Esophagus (tissue), 2 donors: ENCODE measurements at regions not wholly inside any gene's neighbourhood (a gene's known extent, or its start where the extent isn't known, plus 50 kb on each side); places are given as distances from the start of the nearest gene placed in this dataset.
A peak's percentile ranks its signal among the peaks of the same experiment; 100 is the strongest.

Source experiments
- H3K27ac ChIP-seq, 2 donors: one replicate each; pipeline ENCODE4 v1.5.1; 2013; ENCODE audit warnings: low read depth in 2 of 2, mild to moderate bottlenecking in 2 of 2, inconsistent platforms in 1 of 2, low read length in 1 of 2, moderate library complexity in 1 of 2
- H3K27me3 ChIP-seq, 2 donors: one replicate each; pipeline ENCODE4 v1.6.1; 2013; ENCODE audit warnings: low read length in 2 of 2, control low read depth in 1 of 2, mild to moderate bottlenecking in 1 of 2; ENCODE audit not compliant: insufficient read depth in 2 of 2, control insufficient read depth in 1 of 2
- H3K36me3 ChIP-seq, 2 donors: one replicate each; pipeline ENCODE4 v1.6.1; 2013; ENCODE audit warnings: low read length in 1 of 2; ENCODE audit not compliant: control insufficient read depth in 2 of 2, insufficient read depth in 2 of 2
- H3K4me1 ChIP-seq, 2 donors: one replicate each; pipeline ENCODE4 v1.6.1; 2013; ENCODE audit warnings: low read length in 1 of 2; ENCODE audit not compliant: control insufficient read depth in 2 of 2, insufficient read depth in 2 of 2
- H3K4me3 ChIP-seq, 2 donors: one replicate each; pipeline ENCODE4 v1.5.1; 2013; ENCODE audit warnings: low read length in 2 of 2, mild to moderate bottlenecking in 2 of 2, low read depth in 1 of 2, moderate library complexity in 1 of 2
- H3K9me3 ChIP-seq, 2 donors: one replicate each; pipeline ENCODE4 v1.6.1; 2013; ENCODE audit warnings: mild to moderate bottlenecking in 2 of 2, low read depth in 1 of 2, low read length in 1 of 2, moderate library complexity in 1 of 2; ENCODE audit not compliant: control insufficient read depth in 2 of 2, insufficient read depth in 1 of 2
- WGBS, 2 donors: extraction: QIAGEN DNeasy Blood & Tissue Kit; methylation state at CpG; one replicate each; pipeline ENCODE4 v1.1.7; 2013; 5-methylcytosine and 5-hydroxymethylcytosine counted together
- donor health status: healthy with polysubstance abuse.
- donor health status: Bipolar disorder and iron deficiency.

DNA sequence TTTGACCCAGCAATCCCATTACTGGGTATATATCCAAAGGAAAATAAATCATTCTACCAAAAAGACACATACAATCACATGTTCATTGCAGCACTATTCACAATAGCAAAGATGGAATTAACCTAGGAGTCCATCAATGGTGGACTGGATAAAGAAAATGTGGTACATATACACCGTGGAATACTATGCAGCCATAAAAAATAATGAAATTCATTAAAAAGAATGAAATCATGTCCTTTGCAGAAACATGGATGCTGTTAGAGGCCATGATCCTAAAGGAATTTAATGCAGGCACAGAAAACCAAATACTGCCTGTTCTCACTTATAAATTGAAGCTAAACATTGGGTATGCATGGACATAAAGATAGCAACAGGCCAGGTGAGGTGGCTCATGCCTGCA lies 61.9 kb upstream of the BMP6 start:
- Histone ChIP-seq H3K9me3 (no peaks in the 10 kb centered on the region), H3K36me3 (no peaks in the 10 kb centered on the region), H3K27me3 (no peaks in the 10 kb centered on the region), H3K4me3 (no peak overlapping the region), H3K4me1 (no peaks in the 10 kb centered on the region), H3K27ac (no peak overlapping the region)
- 96 to 97% methylated on average over 1 of the region's 1 CpG for WGBS, 2 donors

DNA sequence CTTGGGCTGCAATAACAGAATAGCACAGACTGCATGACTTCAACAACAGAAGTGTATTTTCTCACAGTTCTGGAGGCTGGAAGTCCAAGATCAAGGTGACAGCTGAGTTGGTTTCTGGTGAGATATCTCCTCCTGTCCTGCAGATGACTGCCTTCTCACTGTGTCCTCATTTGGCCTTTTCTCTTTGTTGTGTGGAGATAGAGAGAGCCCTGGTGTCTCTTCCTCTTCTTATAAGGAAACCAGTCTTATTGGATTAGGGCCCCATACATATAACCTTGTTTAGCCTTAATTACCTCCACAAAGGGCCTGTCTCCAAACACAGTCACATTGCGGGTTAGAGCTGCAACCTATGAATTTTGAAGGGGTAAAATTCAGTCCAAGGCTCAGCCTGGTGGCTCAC lies 57.0 kb upstream of the BMP6 start:
- Histone ChIP-seq H3K4me1 (peaks cover 5 to 6% of the 10 kb centered on the region in 2 donors), H3K9me3 (no peaks in the 10 kb centered on the region), H3K4me3 (no peak overlapping the region), H3K27ac (no peak overlapping the region), H3K36me3 (no peaks in the 10 kb centered on the region), H3K27me3 (no peaks in the 10 kb centered on the region)
- 91% methylated on average over 1 of the region's 1 CpG for WGBS, 2 donors

DNA sequence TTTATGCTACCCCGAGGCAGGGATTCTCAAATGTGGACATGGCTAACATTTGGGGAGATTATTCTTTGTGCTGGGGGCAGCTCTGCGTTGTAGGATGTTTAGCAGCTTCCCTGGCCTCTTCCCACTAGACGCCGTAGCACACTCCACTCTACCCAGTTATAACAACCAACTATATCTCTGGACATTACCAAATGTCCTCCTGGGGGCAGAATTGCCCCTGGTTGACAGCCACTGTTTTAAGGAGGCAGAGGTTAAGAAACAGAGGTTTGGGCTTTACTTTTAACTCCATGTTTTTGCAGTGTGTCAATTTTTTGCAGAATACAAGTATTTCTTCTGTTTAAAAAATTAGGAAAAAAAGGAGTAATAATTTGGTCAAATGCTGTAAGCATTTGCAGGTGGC lies 56.2 kb upstream of the BMP6 start:
- Histone ChIP-seq H3K36me3 (no peaks in the 10 kb centered on the region), H3K9me3 (no peaks in the 10 kb centered on the region), H3K27me3 (no peaks in the 10 kb centered on the region), H3K27ac (no peak overlapping the region), H3K4me1 (peaks cover 5 to 6% of the 10 kb centered on the region in 2 donors), H3K4me3 (no peak overlapping the region)
- 86 to 92% methylated on average over 4 of the region's 4 CpGs for WGBS, 2 donors

DNA sequence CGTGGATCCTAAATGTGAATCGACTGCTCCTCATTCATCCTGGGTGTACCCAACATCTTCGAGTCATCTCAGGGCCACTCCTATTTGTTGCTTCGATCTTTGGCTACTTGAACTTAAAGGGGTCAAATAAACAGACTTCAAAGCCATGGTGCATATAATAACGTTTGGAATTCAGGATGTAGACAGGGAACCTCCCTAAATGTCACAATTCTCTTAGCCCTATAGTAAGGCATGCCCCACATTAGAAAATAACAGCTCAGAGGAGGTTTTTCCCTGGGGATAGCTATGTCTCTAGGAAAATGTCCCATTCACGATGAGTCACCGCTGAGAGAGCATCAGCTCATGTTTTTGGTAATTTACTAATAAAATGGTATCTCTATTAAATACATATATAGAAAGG lies 54.8 kb upstream of the BMP6 start:
- H3K27ac ChIP-seq, result no peak overlapping the region
- H3K9me3 ChIP-seq, result no peaks in the 10 kb centered on the region
- no peaks in the 10 kb centered on the region for H3K27me3 ChIP-seq
- H3K4me1 ChIP-seq, result peaks cover 5 to 6% of the 10 kb centered on the region in 2 donors
- 54 to 55% methylated on average over 7 of the region's 7 CpGs for WGBS, 2 donors
- no peak overlapping the region for H3K4me3 ChIP-seq
- H3K36me3 ChIP-seq, result no peaks in the 10 kb centered on the region

DNA sequence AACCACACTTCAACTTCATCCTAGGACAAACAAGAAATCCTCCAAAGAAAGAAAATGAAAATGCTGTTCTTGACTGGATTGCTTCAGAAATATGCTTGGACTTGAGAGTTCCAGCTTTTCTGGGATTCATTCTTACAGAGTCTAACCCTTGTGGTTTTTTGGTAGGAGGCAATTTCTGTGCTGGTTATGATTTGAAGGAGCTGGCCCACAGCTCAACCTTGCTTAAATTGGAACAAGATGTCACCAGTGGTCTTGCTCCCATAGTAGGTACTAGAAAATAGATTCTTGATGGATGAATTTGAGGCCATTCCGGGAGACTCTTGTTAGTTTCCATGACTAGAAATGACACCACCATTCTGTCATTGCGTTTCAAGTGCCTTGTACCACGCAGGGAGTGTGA lies 54.3 kb upstream of the BMP6 start:
- Histone ChIP-seq H3K4me3 (no peak overlapping the region), H3K36me3 (no peaks in the 10 kb centered on the region), H3K27me3 (no peaks in the 10 kb centered on the region), H3K4me1 (peaks cover 5 to 6% of the 10 kb centered on the region in 2 donors), H3K27ac (no peak overlapping the region), H3K9me3 (no peaks in the 10 kb centered on the region)
- 82 to 83% methylated on average over 3 of the region's 3 CpGs for WGBS, 2 donors

DNA sequence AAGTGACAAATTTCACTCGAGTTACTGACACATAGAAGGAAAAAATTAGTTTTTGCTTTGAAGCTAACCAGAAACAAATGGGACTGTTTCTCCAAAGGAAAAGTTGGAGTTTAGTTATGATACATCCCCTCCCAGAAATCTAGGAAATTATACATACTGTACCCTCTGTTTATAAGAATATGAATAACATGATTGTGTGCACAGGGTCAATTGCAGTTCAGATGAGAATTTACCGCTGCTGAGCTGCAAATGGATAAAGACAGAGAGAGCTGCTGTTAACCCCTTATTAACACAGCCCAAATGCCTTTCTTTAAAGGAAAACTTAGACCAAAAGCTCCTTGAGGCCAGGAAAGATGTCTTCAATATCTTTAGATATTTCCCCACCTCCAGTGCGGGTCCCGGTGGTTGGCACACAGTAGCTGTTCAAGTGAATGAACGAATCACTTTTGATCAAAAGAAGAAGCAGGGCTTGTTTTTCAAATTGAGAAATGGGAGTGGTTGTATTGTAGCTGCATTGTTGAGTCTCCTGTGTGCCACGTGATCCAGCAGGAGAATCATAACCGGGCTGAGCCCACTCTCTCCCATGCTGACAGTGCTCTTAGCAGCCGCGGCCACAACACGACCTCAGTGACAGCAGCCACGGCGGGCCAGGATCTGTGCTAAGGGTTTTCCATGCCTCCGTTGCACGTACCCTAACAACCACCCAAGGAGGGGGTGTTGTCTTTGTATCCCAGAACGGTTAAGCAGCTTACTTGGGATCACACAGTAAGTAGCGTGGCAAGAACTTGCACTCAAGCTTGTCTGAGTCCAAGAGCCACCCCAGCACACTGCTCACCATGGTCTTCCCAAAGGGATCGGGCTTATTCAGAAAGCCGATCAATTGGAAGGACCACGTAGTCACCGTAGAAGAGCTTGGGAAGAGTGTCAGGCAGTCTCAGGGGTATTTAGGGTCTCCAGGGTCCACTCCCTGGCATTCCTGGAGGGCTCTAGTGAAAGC lies 53.5 kb upstream of the BMP6 start:
- Histone ChIP-seq H3K4me1 (peaks cover 5 to 6% of the 10 kb centered on the region in 2 donors), H3K9me3 (no peaks in the 10 kb centered on the region), H3K4me3 (peak overlapping the region in 1 of 2 donors; percentile 10), H3K27ac (peak overlapping the region in 1 of 2 donors; percentile 26), H3K36me3 (no peaks in the 10 kb centered on the region), H3K27me3 (no peaks in the 10 kb centered on the region)
- WGBS, 2 donors, result 54 to 61% methylated on average over 20 of the region's 20 CpGs

DNA sequence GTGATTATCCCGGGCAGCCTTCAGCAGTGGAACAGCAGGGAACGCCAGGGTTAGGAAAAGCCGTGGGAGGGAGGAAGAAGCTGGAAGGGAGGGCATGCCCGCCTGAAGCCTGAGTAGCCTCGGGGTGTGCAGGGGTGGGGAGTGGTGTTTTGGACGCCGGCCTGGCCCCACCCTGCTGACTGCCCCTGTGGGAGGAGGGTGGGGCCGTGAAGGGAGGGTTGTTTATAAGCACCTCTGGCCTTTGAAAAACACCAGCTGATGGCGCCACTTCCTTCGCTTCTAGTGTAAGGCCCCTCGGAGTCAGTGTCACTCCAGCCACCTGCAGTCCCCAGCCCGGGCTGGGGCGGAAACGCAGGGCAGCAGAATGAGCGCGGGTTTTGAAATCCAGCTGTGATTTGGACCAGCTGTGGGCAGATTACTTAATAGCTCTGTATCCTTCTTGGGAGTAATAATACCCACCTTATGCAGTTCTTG lies 52.8 kb upstream of the BMP6 start:
- WGBS, 2 donors, result 15 to 16% methylated on average over 16 of the region's 16 CpGs
- H3K9me3 ChIP-seq, result no peaks in the 10 kb centered on the region
- H3K27me3 ChIP-seq, result no peaks in the 10 kb centered on the region
- H3K4me1 ChIP-seq, result peaks cover 5 to 6% of the 10 kb centered on the region in 2 donors
- H3K36me3 ChIP-seq, result no peaks in the 10 kb centered on the region
- H3K27ac ChIP-seq, result peak overlapping the region in 1 of 2 donors; percentile 26
- H3K4me3 ChIP-seq, result peak overlapping the region in 1 of 2 donors; percentile 10

DNA sequence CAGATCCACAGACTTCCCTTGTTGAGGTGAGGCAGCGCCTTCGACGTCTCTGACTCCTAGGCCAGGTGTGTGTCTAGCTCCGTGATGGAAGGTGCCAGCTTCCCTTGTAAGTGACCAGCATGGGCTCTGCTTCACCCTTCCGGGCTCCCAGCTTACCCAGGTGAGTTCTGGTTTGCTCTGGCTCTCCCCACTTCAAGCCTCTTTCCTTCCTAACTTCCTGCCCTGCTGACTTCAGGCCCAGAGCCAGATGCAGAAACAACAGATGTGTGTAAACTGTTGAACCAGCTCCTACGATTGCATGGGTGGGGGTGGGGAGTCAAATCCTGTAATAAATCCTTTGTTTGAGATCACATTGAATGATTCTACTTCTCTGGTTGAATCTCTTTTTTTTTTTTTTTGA lies 51.6 kb upstream of the BMP6 start:
- Histone ChIP-seq H3K36me3 (no peaks in the 10 kb centered on the region), H3K4me1 (peaks cover 5 to 6% of the 10 kb centered on the region in 2 donors), H3K27ac (no peak overlapping the region), H3K9me3 (no peaks in the 10 kb centered on the region), H3K4me3 (no peak overlapping the region), H3K27me3 (no peaks in the 10 kb centered on the region)
- 65% methylated on average over 6 of the region's 6 CpGs for WGBS, 2 donors

DNA sequence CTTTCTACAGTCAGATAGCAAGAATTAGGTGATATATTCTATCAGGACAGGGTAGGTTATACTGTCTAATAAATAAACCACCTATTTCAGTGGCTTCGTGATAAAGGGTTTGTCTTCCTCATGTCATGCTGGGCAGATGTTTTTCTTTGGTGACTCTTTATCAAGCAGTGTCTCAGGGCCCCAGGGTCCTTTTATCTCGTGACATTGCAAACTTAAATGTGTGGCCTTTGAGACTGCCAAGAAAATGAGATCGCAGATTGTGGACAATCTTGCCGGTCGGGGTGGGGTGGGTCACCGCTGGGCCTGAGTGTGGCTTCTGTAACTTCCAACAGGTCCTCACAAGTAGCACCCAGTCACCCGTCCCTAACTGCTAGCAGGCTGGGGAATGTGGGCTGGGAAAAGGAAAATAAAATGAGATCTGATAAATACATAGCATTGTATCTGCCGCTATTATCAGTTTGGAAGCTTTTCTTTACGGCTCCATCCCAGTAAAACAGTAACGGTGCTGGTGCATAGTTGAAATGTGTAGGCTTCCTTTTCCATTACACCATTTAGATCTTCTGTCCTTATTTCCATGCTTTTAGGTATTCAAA lies 50.5 kb upstream of the BMP6 start:
- H3K9me3 ChIP-seq, result no peaks in the 10 kb centered on the region
- no peaks in the 10 kb centered on the region for H3K36me3 ChIP-seq
- 60 to 75% methylated on average over 10 of the region's 10 CpGs for WGBS, 2 donors
- no peaks in the 10 kb centered on the region for H3K27me3 ChIP-seq
- H3K4me3 ChIP-seq, result no peak overlapping the region
- peaks cover 5 to 6% of the 10 kb centered on the region in 2 donors for H3K4me1 ChIP-seq
- H3K27ac ChIP-seq, result no peak overlapping the region
